ENCODE measurements at regions not wholly inside any gene's neighbourhood (a gene's known extent, or its start where the extent isn't known, plus 50 kb on each side); places are given as distances from the start of the nearest gene placed in this dataset.

DNA sequence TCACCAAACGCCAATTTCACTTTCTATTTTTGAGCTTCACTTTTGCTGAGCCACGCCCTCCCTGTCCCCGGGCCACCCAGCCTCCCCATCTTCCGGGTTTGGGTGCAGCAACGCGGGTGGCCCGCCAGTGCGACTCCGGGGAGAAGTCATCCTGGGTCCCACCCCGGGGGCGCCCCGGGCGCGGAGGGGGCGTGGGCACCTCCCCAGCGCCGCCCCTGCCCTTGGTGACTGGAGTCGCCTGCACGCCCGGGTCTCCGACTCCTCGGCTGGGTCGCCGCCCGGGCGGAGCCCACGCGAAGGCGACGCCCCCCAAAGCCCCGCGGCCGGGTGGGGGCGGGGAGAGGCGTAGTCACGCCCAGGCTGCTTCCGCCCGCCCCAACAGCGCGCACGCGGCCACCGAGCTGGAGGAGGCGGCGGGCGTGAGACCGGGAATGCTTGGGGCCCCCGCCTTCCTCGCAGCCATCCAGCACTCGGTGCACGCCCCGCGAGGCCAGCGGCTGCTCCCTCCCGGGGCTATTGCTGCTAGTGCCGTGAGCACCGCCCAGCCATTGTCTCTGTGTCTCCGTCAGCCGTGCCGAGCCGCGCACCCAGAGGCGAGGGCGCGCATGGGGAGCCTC, 362.1 kb upstream of the AMELY start:
- no peak overlapping the region for H3K4ac ChIP-seq (ENCODE audit: low read length)
- H3K4me1 ChIP-seq (ENCODE audit: control insufficient read depth in 2 of 2, insufficient read depth in 1 of 2, low read depth in 1 of 2, low read length in 2 of 2) = no peaks in the 10 kb centered on the region
- no peak overlapping the region for H2BK5ac ChIP-seq (ENCODE audit: low read length)
- H3K27me3 ChIP-seq (ENCODE audit: control insufficient read depth in 3 of 3, insufficient read depth in 3 of 3, low read depth in 1 of 3, low read length in 3 of 3) = no peaks in the 10 kb centered on the region
- H3K27ac ChIP-seq (replicated peaks; ENCODE audit: low read length) = peak overlapping the region; percentile 54
- H4K8ac ChIP-seq (ENCODE audit: low read depth, low read length) = no peak overlapping the region
- peak overlapping the region; percentile 64 for H3K18ac ChIP-seq (ENCODE audit: low read length)
- H2AK5ac ChIP-seq (ENCODE audit: low read depth, low read length) = no peak overlapping the region
- H2BK120ac ChIP-seq (ENCODE audit: low read depth, low read length) = no peak overlapping the region
- no peak overlapping the region for H3K14ac ChIP-seq (ENCODE audit: low read length)
- no CpG with 5 or more reads among the region's 65 CpGs for WGBS, 2 donors (ENCODE audit: extremely low coverage in 2 of 2, insufficient read length in 2 of 2, insufficient replicate concordance in 1 of 2)
- H3K23ac ChIP-seq (ENCODE audit: low read depth, low read length, poor library complexity) = no peak overlapping the region
- no peak overlapping the region for H2AFZ ChIP-seq (ENCODE audit: low read length)
- H3K36me3 ChIP-seq (replicated peaks in 1 of 2; ENCODE audit: control insufficient read depth in 2 of 2, insufficient read depth in 2 of 2, low read length in 2 of 2) = no peaks in the 10 kb centered on the region
- peaks cover 1% of the 10 kb centered on the region for H3K79me1 ChIP-seq (ENCODE audit: low read depth, low read length)
- no peak overlapping the region for H2BK15ac ChIP-seq (ENCODE audit: low read length)
- H3K9me3 ChIP-seq (replicated peaks in 1 of 2; ENCODE audit: control insufficient read depth in 2 of 2, insufficient read depth in 1 of 2, low read depth in 1 of 2, low read length in 2 of 2) = no peaks in the 10 kb centered on the region
- peak overlapping the region; percentile 90 for H3K9ac ChIP-seq (ENCODE audit: low read depth, low read length, poor library complexity)
- peak overlapping the region in 1 of 2 donors; percentile 89 for H3K4me3 ChIP-seq (ENCODE audit: low read length in 2 of 2)
- H2BK12ac ChIP-seq (ENCODE audit: low read length) = no peak overlapping the region
- H3K4me2 ChIP-seq (ENCODE audit: insufficient read depth, low read length, poor library complexity, severe bottlenecking) = peak overlapping the region; percentile 57
- peak; percentile 65 for DNase-seq (ENCODE audit: low spot score)
- no peak overlapping the region for H4K91ac ChIP-seq (ENCODE audit: low read depth, low read length, poor library complexity)

DNA sequence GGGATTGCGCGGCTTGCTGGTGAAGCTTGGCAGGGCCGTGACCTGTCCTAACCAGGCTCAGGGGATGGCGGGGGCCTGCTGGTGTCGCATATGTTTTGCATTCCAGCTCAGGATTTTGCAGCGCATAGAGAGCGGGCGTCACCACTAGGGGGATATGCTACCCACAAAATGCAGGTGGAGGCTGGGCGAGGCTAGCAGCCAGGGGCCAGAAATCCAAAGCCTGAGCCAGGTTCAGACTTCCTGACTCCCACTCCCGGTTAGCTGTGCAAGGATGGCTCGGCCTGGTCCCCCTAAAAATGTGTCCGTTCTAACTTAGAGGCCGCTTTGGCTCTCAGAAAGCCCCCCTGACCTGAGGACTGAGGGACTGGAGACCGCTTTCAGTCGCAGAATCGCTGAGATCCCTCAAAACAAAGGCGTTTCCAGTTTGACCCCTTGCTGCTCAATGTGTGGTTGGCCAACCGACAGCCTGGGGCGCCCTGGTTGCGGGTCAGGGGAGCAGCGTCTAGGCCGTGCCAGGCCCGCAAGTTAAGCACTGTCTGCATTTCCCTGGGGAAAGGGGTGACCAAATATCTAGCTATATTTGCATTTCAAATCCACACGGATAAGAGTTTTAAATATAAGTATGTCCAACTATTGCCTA, 361.1 kb upstream of the AMELY start:
- WGBS, 2 donors (ENCODE audit: extremely low coverage in 2 of 2, insufficient read length in 2 of 2, insufficient replicate concordance in 1 of 2) = no CpG with 5 or more reads among the region's 24 CpGs
- H3K18ac ChIP-seq (ENCODE audit: low read length) = no peak overlapping the region
- no peak overlapping the region for H2AK5ac ChIP-seq (ENCODE audit: low read depth, low read length)
- no peak overlapping the region for H3K23ac ChIP-seq (ENCODE audit: low read depth, low read length, poor library complexity)
- DNase-seq (ENCODE audit: low spot score) = peak; percentile 49
- H3K36me3 ChIP-seq (replicated peaks in 1 of 2; ENCODE audit: control insufficient read depth in 2 of 2, insufficient read depth in 2 of 2, low read length in 2 of 2) = no peaks in the 10 kb centered on the region
- no peaks in the 10 kb centered on the region for H3K9me3 ChIP-seq (replicated peaks in 1 of 2; ENCODE audit: control insufficient read depth in 2 of 2, insufficient read depth in 1 of 2, low read depth in 1 of 2, low read length in 2 of 2)
- H3K4me3 ChIP-seq (ENCODE audit: low read length in 2 of 2) = no peak overlapping the region
- H3K79me1 ChIP-seq (ENCODE audit: low read depth, low read length) = peaks cover 1% of the 10 kb centered on the region
- no peak overlapping the region for H4K8ac ChIP-seq (ENCODE audit: low read depth, low read length)
- no peak overlapping the region for H2BK120ac ChIP-seq (ENCODE audit: low read depth, low read length)
- peak overlapping the region; percentile 34 for H3K4me2 ChIP-seq (ENCODE audit: insufficient read depth, low read length, poor library complexity, severe bottlenecking)
- H2BK12ac ChIP-seq (ENCODE audit: low read length) = no peak overlapping the region
- no peak overlapping the region for H3K4ac ChIP-seq (ENCODE audit: low read length)
- H3K27me3 ChIP-seq (ENCODE audit: control insufficient read depth in 3 of 3, insufficient read depth in 3 of 3, low read depth in 1 of 3, low read length in 3 of 3) = no peaks in the 10 kb centered on the region
- no peak overlapping the region for H3K9ac ChIP-seq (ENCODE audit: low read depth, low read length, poor library complexity)
- no peak overlapping the region for H3K14ac ChIP-seq (ENCODE audit: low read length)
- H3K4me1 ChIP-seq (ENCODE audit: control insufficient read depth in 2 of 2, insufficient read depth in 1 of 2, low read depth in 1 of 2, low read length in 2 of 2) = no peaks in the 10 kb centered on the region
- no peak overlapping the region for H4K91ac ChIP-seq (ENCODE audit: low read depth, low read length, poor library complexity)
- no peak overlapping the region for H2BK5ac ChIP-seq (ENCODE audit: low read length)
- H2BK15ac ChIP-seq (ENCODE audit: low read length) = no peak overlapping the region
- no peak overlapping the region for H3K27ac ChIP-seq (replicated peaks; ENCODE audit: low read length)
- no peak overlapping the region for H2AFZ ChIP-seq (ENCODE audit: low read length)

- Histone ChIP-seq H3K79me1 (ENCODE audit: low read depth, low read length) (no peaks in the 10 kb centered on the region), H3K18ac (ENCODE audit: low read length) (no peak overlapping the region), H4K8ac (ENCODE audit: low read depth, low read length) (no peak overlapping the region), H3K36me3 (replicated peaks in 1 of 2; ENCODE audit: control insufficient read depth in 2 of 2, insufficient read depth in 2 of 2, low read length in 2 of 2) (no peaks in the 10 kb centered on the region), H3K4me1 (ENCODE audit: control insufficient read depth in 2 of 2, insufficient read depth in 1 of 2, low read depth in 1 of 2, low read length in 2 of 2) (no peaks in the 10 kb centered on the region), H3K23ac (ENCODE audit: low read depth, low read length, poor library complexity) (no peak overlapping the region), H2BK12ac (ENCODE audit: low read length) (no peak overlapping the region), H3K14ac (ENCODE audit: low read length) (no peak overlapping the region), H3K4me2 (ENCODE audit: insufficient read depth, low read length, poor library complexity, severe bottlenecking) (no peak overlapping the region), H2BK15ac (ENCODE audit: low read length) (no peak overlapping the region), H2BK120ac (ENCODE audit: low read depth, low read length) (no peak overlapping the region), H3K4ac (ENCODE audit: low read length) (no peak overlapping the region), H3K9ac (ENCODE audit: low read depth, low read length, poor library complexity) (no peak overlapping the region), H3K4me3 (ENCODE audit: low read length in 2 of 2) (no peak overlapping the region), H2AFZ (ENCODE audit: low read length) (no peak overlapping the region), H3K9me3 (replicated peaks in 1 of 2; ENCODE audit: control insufficient read depth in 2 of 2, insufficient read depth in 1 of 2, low read depth in 1 of 2, low read length in 2 of 2) (no peaks in the 10 kb centered on the region), H4K91ac (ENCODE audit: low read depth, low read length, poor library complexity) (no peak overlapping the region), H2BK5ac (ENCODE audit: low read length) (no peak overlapping the region), H2AK5ac (ENCODE audit: low read depth, low read length) (no peak overlapping the region), H3K27me3 (ENCODE audit: control insufficient read depth in 3 of 3, insufficient read depth in 3 of 3, low read depth in 1 of 3, low read length in 3 of 3) (no peaks in the 10 kb centered on the region), H3K27ac (replicated peaks; ENCODE audit: low read length) (no peak overlapping the region)
- no CpG with 5 or more reads among the region's 29 CpGs for WGBS, 2 donors (ENCODE audit: extremely low coverage in 2 of 2, insufficient read length in 2 of 2, insufficient replicate concordance in 1 of 2)
- no peak for DNase-seq (ENCODE audit: low spot score)
Measured at GRCh38 chrY:7263773-7264172, 352.2 kb upstream of the AMELY start.

- H2AFZ ChIP-seq (ENCODE audit: low read length) = no peak overlapping the region
- WGBS, 2 donors (ENCODE audit: extremely low coverage in 2 of 2, insufficient read length in 2 of 2, insufficient replicate concordance in 1 of 2) = no CpG with 5 or more reads among the region's 4 CpGs
Measured at GRCh38 chrY:7262531-7262930, 351.0 kb upstream of the AMELY start.

More at GRCh38 chrY:7262531-7262930, 351.0 kb upstream of the AMELY start:
- Histone ChIP-seq H3K14ac (ENCODE audit: low read length) (no peak overlapping the region), H3K18ac (ENCODE audit: low read length) (no peak overlapping the region), H2BK12ac (ENCODE audit: low read length) (no peak overlapping the region), H4K8ac (ENCODE audit: low read depth, low read length) (no peak overlapping the region), H3K36me3 (replicated peaks in 1 of 2; ENCODE audit: control insufficient read depth in 2 of 2, insufficient read depth in 2 of 2, low read length in 2 of 2) (no peaks in the 10 kb centered on the region), H3K9me3 (replicated peaks in 1 of 2; ENCODE audit: control insufficient read depth in 2 of 2, insufficient read depth in 1 of 2, low read depth in 1 of 2, low read length in 2 of 2) (no peaks in the 10 kb centered on the region), H2BK5ac (ENCODE audit: low read length) (no peak overlapping the region), H3K79me1 (ENCODE audit: low read depth, low read length) (no peaks in the 10 kb centered on the region), H3K23ac (ENCODE audit: low read depth, low read length, poor library complexity) (no peak overlapping the region), H3K27ac (replicated peaks; ENCODE audit: low read length) (no peak overlapping the region), H3K4me2 (ENCODE audit: insufficient read depth, low read length, poor library complexity, severe bottlenecking) (no peak overlapping the region), H2AK5ac (ENCODE audit: low read depth, low read length) (no peak overlapping the region), H2BK120ac (ENCODE audit: low read depth, low read length) (no peak overlapping the region), H2BK15ac (ENCODE audit: low read length) (no peak overlapping the region), H3K4me1 (ENCODE audit: control insufficient read depth in 2 of 2, insufficient read depth in 1 of 2, low read depth in 1 of 2, low read length in 2 of 2) (no peaks in the 10 kb centered on the region), H3K27me3 (ENCODE audit: control insufficient read depth in 3 of 3, insufficient read depth in 3 of 3, low read depth in 1 of 3, low read length in 3 of 3) (no peaks in the 10 kb centered on the region), H3K4me3 (ENCODE audit: low read length in 2 of 2) (no peak overlapping the region), H4K91ac (ENCODE audit: low read depth, low read length, poor library complexity) (no peak overlapping the region), H3K4ac (ENCODE audit: low read length) (no peak overlapping the region), H3K9ac (ENCODE audit: low read depth, low read length, poor library complexity) (no peak overlapping the region)
- no peak for DNase-seq (ENCODE audit: low spot score)
